HAP-1 (cell line): ENCODE measurements at regions not wholly inside any gene's neighbourhood (a gene's known extent, or its start where the extent isn't known, plus 50 kb on each side); places are given as distances from the start of the nearest gene placed in this dataset.
"Not testable (repeated sequence)": the region's sequence is repeated elsewhere in the genome, so short reads cannot be mapped to it uniquely, and the experiment has no call there.

ENCODE experiments used
- DNase-seq, 2 experiments: peaks; one replicate each; pipeline ENCODE4 v3.0.0-alpha.2; 2016 to 2020; ENCODE audit warnings: low spot score in 2 of 2
- H3K27me3 ChIP-seq: fragments of 250-450 bp; sonication (Bioruptor Pico); 2 replicates; pipeline ENCODE4 v1.5.1; 2020; ENCODE audit warnings: low read depth, mild to moderate bottlenecking, moderate library complexity
- H3K36me3 ChIP-seq: fragments of 250-450 bp; sonication (Bioruptor Pico); replicated peaks from 2 replicates; pipeline ENCODE4 v1.5.1; 2020; ENCODE audit warnings: mild to moderate bottlenecking
- H3K4me1 ChIP-seq: fragments of 250-450 bp; sonication (Bioruptor Pico); 2 replicates; pipeline ENCODE4 v1.5.1; 2020; ENCODE audit warnings: mild to moderate bottlenecking
- H3K4me3 ChIP-seq: fragments of 250-450 bp; sonication (Bioruptor Pico); 2 replicates; pipeline ENCODE4 v1.5.1; 2020; ENCODE audit warnings: mild to moderate bottlenecking, moderate library complexity
- H3K9me3 ChIP-seq: fragments of 250-450 bp; sonication (Bioruptor Pico); 2 replicates; pipeline ENCODE4 v1.5.1; 2020; ENCODE audit warnings: mild to moderate bottlenecking, moderate library complexity
- in situ Hi-C: fragments of 300-500 bp; cut with MboI; formaldehyde crosslinking; loops from 3 replicates; pipeline ENCODE4 v1.14.3; 2020; ENCODE audit warnings: low sequenced_read_pairs, inconsistent platforms, mixed read lengths

DNA sequence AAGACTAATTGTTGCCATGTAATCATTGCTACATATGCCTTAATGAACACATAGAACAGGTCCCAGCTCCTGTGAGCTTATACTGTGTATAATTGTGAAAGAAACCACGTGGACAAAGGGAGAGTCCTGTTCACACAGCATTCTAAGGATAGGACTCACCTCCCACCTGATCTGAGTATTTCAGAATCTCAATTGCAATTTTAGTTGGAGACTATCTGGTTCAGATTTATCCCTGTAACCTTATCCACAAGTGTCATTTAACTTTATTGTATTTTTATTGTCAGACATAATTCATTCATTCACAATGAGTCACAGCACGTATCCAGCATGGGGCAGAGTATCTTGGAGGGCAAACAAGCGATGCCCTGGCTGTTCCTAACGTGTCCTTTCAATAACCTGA lies 448.3 kb downstream of the NTRK2 start:
- Histone ChIP-seq H3K4me3 (no peak overlapping the region), H3K4me1 (no peaks in the 10 kb centered on the region), H3K27me3 (peaks cover 2% of the 10 kb centered on the region; the same call in 1 of the 2 replicates), H3K9me3 (no peaks in the 10 kb centered on the region), H3K36me3 (no peaks in the 10 kb centered on the region)
- in situ Hi-C loops = no loop called here
- DNase-seq = no peak

DNA sequence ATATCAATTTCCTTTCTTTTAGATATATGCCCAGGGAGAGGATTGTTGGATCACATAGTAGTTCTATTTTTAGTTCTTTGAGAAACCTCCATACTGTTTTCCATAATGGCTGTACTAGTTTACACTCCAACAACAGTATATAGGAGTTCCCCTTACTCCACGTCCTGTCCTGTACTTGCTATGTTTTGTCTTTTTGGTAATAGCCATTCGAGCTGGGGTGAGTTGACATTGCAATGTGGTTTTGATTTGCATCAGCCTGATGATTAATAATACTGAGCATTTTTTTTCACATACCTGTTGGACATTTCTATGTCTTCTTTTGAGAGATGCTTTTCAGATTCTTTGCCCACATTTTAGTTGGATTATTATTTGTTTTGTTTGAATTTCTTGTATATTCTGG lies 445.9 kb downstream of the NTRK2 start:
- H3K4me1 ChIP-seq = no peaks in the 10 kb centered on the region
- no peaks in the 10 kb centered on the region for H3K36me3 ChIP-seq
- in situ Hi-C loops = no loop called here
- peaks cover 2% of the 10 kb centered on the region; the same call in 1 of the 2 replicates for H3K27me3 ChIP-seq
- no peaks in the 10 kb centered on the region for H3K9me3 ChIP-seq
- H3K4me3 ChIP-seq = no peak overlapping the region
- DNase-seq = no peak

DNA sequence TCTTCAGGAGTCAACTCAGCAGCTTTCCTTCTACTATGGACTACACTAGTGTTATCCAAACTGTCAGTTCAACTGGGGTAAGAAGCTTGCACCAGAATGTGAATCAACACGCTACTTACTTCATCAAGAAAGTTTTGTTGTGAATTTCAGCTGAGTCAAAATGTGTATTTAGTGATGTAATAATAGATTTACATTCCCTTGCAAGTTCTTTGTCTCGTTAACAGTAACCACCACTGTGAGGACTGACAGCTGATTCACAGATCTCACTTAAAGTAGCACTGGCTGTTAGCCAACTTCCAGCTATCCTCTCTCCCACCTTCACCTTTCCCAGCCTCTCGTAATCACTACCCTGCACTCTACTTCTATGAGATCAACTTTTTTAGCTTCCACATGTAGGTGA lies 445.3 kb downstream of the NTRK2 start:
- Histone ChIP-seq H3K27me3 (peaks cover 2% of the 10 kb centered on the region; the same call in 1 of the 2 replicates), H3K9me3 (no peaks in the 10 kb centered on the region), H3K4me1 (no peaks in the 10 kb centered on the region), H3K4me3 (no peak overlapping the region), H3K36me3 (no peaks in the 10 kb centered on the region)
- in situ Hi-C loops = no loop called here
- no peak for DNase-seq

DNA sequence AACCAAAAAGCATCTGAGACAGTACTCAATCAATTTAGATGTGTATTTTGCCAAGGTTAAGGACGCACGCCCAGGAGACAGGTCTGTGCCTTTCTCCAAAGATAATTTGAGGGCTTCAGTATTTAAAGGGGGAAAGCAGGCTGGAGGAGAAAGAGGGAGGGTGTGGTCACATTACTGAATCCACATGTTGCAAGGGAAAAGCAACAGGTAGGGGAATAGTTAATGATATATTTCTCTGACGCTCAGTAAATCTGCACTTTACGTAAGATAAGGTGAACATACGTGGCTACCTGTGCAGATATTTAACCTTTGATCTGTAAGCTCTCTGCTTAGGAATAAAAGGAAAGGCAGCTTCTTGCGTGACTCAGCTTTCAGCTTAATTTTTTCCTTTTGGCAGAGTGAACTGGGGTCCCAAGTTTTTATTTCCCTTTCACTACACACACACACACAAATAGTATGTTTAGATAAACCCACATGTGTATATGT lies 443.4 kb downstream of the NTRK2 start:
- Histone ChIP-seq H3K27me3 (no peaks in the 10 kb centered on the region), H3K9me3 (no peaks in the 10 kb centered on the region), H3K4me1 (no peaks in the 10 kb centered on the region), H3K36me3 (no peaks in the 10 kb centered on the region), H3K4me3 (no peak overlapping the region)
- DNase-seq = no peak
- in situ Hi-C loops = no loop called here

DNA sequence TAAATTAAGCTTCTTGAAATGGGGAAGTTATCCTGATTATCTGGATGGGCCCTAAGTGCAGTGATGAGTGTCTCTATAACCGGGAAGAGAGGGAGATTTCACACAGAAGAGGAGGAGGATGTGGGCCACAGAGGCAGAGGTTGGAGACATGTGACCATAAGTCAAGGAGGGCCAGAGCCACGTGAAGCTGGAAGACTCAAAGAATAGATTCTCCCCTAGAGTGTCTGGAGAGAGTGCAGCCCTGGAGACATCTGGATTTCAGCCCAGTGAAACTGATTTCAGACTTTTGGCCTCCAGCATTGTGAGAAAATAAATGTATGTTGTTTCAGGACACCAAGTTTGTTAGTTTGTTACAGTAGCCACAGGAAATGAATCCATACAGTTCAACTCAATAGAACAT lies 442.9 kb downstream of the NTRK2 start:
- Histone ChIP-seq H3K27me3 (no peaks in the 10 kb centered on the region), H3K4me3 (no peak overlapping the region), H3K36me3 (no peaks in the 10 kb centered on the region), H3K4me1 (no peaks in the 10 kb centered on the region), H3K9me3 (no peaks in the 10 kb centered on the region)
- in situ Hi-C loops = no loop called here
- DNase-seq = no peak

DNA sequence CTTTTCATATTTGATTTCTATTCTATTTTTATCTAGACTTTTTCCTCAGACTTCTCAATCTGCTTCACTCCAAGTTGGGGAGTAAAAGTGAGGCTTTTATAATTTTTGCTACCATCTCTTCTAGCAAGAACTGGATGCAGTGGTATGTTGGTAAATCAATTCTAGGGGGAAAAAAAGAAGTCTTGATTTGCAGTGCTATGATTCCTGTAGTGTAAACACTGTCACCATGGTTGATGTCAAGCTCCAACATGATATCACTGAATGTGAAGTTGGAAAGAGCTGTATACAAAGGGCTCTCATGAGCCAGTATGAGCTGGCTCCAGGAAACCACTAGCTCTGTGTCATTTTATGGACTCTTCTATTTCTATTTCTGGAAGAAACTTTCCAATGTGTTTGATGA lies 439.2 kb downstream of the NTRK2 start:
- Histone ChIP-seq H3K9me3 (no peaks in the 10 kb centered on the region), H3K27me3 (no peaks in the 10 kb centered on the region), H3K4me3 (no peak overlapping the region), H3K36me3 (no peaks in the 10 kb centered on the region), H3K4me1 (no peaks in the 10 kb centered on the region)
- no peak for DNase-seq
- in situ Hi-C loops = no loop called here

DNA sequence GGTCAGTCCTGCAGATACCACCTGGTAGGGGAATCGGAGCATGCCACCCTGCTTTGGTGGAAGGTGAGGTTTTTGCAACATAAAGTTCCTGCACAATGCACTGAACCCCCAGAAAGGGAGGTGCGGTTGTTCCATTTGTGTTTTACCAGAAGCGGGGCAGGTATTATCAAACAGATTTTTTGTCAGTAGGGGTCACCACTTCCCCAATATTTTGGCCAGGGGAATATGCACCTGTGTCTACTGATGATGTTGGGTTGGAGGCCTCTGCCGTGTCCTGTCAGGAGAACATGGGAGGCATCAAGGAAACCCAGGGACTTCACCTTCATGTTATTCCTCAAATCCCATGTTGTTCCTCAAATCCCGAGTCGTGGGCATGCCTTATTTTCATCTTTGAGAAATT lies 438.7 kb downstream of the NTRK2 start:
- in situ Hi-C loops = no loop called here
- no peaks in the 10 kb centered on the region for H3K4me1 ChIP-seq
- H3K36me3 ChIP-seq = no peaks in the 10 kb centered on the region
- H3K4me3 ChIP-seq = no peak overlapping the region
- no peak for DNase-seq
- no peaks in the 10 kb centered on the region for H3K9me3 ChIP-seq
- H3K27me3 ChIP-seq = no peaks in the 10 kb centered on the region

DNA sequence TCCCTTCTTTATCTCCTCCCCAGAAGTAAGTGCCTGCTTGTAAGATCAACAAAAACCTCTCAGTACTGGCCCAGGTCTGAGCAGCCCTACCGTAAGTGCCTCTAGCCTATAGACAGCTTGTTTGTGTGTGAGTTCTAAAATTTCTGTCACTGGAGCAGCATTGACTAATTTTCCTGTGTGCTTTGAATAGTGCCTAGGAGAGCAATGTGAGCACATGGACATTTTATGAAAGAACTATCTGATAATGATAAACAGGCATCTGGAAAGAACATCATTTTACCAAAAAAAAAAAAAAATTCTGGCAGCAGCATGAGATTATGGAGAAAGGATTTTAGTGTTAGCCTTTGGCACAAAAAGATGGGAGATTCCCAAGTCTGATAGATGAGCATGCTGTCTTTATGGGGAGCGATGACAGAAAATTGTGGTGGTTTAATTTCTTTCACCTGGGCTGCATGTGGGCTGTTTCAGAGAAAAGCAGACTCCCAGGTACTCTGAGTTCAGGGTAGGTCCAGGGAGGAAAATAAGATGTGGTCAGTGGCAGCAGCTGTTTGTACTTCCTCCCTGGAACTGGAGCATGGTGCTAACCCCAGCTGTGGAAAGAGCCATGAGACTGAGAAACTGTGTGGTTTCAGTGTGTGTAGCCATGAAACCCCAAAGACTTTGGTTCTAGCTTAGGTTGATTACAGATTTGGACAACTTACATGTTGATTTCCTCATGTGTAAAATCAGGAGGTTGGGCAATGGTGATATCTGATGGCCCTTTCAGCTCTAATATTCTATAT lies 419.9 kb downstream of the NTRK2 start:
- no peak for DNase-seq
- Histone ChIP-seq H3K36me3 (no peaks in the 10 kb centered on the region), H3K9me3 (no peaks in the 10 kb centered on the region), H3K4me3 (no peak overlapping the region), H3K4me1 (no peaks in the 10 kb centered on the region), H3K27me3 (no peaks in the 10 kb centered on the region)
- in situ Hi-C loops = no loop called here

DNA sequence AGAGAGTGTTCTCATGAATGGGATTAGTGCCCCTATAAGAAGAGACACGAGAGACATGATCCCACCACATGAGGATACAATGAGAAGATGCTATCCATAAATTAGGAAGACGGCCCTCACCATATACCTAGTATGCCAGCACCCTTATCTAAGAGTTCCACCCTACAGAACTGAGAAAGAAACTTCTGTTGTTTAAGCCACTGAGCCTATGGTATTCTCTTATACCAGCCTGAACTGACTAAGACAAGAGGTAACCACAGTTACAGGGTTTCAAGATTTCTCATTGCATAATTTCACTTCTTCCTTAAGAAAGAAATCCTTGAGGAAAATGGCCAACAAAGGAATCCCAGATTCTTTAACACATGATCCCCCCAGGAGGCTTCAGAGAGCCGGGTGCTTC lies 412.4 kb downstream of the NTRK2 start:
- no peaks in the 10 kb centered on the region for H3K4me1 ChIP-seq
- H3K9me3 ChIP-seq = no peaks in the 10 kb centered on the region
- in situ Hi-C loops = no loop called here
- DNase-seq = no peak
- H3K27me3 ChIP-seq = no peaks in the 10 kb centered on the region
- no peak overlapping the region for H3K4me3 ChIP-seq
- no peaks in the 10 kb centered on the region for H3K36me3 ChIP-seq

DNA sequence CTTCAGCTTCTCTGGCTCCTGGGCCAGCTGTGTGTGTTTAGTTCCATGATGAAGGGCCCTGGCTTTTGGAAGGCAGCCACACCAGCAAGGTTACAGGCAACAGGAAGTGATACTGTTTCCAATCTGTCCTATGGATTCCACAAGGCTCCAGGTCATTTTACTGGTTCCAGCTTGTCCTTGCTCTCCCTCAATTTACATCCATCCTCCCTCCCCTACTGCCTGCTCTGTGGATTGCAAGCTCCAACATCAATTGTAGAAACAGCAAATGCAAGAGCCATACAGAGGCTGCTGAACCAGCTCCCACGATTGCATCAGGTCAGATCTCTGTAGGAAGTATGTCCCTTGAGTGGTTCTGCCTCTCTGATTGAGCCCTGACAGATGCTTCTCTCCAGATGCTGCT lies 409.8 kb downstream of the NTRK2 start:
- no peak for DNase-seq
- in situ Hi-C loops = no loop called here
- Histone ChIP-seq H3K27me3 (no peaks in the 10 kb centered on the region), H3K4me3 (no peak overlapping the region), H3K36me3 (no peaks in the 10 kb centered on the region), H3K9me3 (no peaks in the 10 kb centered on the region), H3K4me1 (no peaks in the 10 kb centered on the region)

DNA sequence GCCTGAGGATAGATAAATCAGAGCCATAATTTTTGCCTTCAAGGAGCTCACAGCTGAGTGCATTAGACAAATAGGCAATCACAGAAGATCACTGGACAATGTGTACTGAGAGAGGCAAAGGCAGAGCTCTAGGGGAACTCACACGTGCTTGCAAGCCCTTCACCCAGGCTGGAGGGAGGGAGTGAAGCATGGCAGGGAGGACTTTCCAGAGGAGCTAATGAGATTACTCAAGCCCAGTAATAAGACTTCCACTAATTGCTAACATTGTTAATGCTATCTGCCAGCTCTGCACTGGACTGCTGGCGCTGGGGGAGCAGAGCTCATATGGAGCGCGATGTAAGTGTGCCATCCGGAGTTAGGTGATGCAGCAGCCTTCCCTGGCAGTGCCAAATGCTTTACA lies 408.4 kb downstream of the NTRK2 start:
- H3K4me3 ChIP-seq = no peak overlapping the region
- no peak for DNase-seq
- H3K9me3 ChIP-seq = no peaks in the 10 kb centered on the region
- H3K27me3 ChIP-seq = no peaks in the 10 kb centered on the region
- H3K36me3 ChIP-seq = no peaks in the 10 kb centered on the region
- H3K4me1 ChIP-seq = no peaks in the 10 kb centered on the region
- in situ Hi-C loops = no loop called here

DNA sequence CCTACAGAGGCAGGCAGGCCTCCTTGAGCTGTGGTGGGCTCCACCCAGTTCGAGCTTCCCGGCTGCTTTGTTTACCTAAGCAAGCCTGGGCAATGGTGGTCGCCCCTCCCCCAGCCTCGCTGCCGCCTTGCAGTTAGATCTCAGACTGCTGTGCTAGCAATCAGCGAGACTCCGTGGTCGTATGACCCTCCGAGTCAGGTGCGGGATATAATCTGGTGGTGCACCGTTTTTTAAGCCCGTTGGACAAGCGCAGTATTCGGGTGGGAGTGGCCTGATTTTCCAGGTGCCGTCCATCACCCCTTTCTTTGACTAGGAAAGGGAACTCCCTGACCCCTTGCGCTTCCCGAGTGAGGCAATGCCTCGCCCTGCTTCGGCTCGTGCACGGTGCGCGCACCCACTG lies 407.6 kb downstream of the NTRK2 start:
- H3K27me3 ChIP-seq, H3K4me1 ChIP-seq, H3K9me3 ChIP-seq, H3K4me3 ChIP-seq, DNase-seq, H3K36me3 ChIP-seq, in situ Hi-C loops: not testable (repeated sequence)
